Right cardiac atrium (tissue), 5 donors: ENCODE measurements at regions not wholly inside any gene's neighbourhood (a gene's known extent, or its start where the extent isn't known, plus 50 kb on each side); places are given as distances from the start of the nearest gene placed in this dataset.

Experiments
- ATAC-seq, 2 donors: fragments of 200-7000 bp; cut with Tn5 transposase; one replicate each; pipeline versions ENCODE4 v1.8.0 to v1.9.1; 2020; ENCODE audit warnings: moderate library complexity in 2 of 2, mild to moderate bottlenecking in 1 of 2
- DNase-seq, 3 donors: peaks; one replicate each; pipeline ENCODE4 v3.0.0-alpha.2; 2020
- H3K27ac ChIP-seq: one replicate; pipeline ENCODE4 v1.5.1; 2013; ENCODE audit warnings: mild to moderate bottlenecking, low read length, control low read depth, moderate library complexity
- H3K27me3 ChIP-seq: one replicate; pipeline ENCODE4 v1.6.1; 2013; ENCODE audit not compliant: control insufficient read depth, insufficient read depth
- H3K4me1 ChIP-seq: one replicate; pipeline ENCODE4 v1.6.1; 2013; ENCODE audit warnings: low read length; ENCODE audit not compliant: control insufficient read depth, insufficient read depth
- H3K4me3 ChIP-seq: one replicate; pipeline ENCODE4 v1.5.1; 2013; ENCODE audit warnings: low read length, control low read depth
- H3K9me3 ChIP-seq: one replicate; pipeline ENCODE4 v1.6.1; 2013; ENCODE audit warnings: low read length; ENCODE audit not compliant: control insufficient read depth
- WGBS: extraction: QIAGEN DNeasy Blood & Tissue Kit; methylation state at CpG from one replicate; pipeline ENCODE4 v1.1.7; 2013; 5-methylcytosine and 5-hydroxymethylcytosine counted together
- intact Hi-C, 4 donors: fragments of 100-400 bp; cut with DNase I; formaldehyde crosslinking; loops; one replicate each; pipeline versions ENCODE4 v1.11.0 to v1.14.0; 2022 to 2023
- microRNA-seq, 2 donors: library from miRNA; unstranded; fragments of <30 nt; microRNA quantifications; one replicate each; pipeline ENCODE4 v1.2.0, GENCODE V29; 2020 to 2021
- donor health status: healthy with polysubstance abuse.
- donor health status: DM: no; HTN: yes; CAD: no.
- donor health status: DM: no; HTN: no; CAD: no.
- donor health status: DM: no; HTN: yes; CAD: no; lungs with severe emphysema.
- donor health status: DM: yes; HTN: yes; CAD: no.

DNA sequence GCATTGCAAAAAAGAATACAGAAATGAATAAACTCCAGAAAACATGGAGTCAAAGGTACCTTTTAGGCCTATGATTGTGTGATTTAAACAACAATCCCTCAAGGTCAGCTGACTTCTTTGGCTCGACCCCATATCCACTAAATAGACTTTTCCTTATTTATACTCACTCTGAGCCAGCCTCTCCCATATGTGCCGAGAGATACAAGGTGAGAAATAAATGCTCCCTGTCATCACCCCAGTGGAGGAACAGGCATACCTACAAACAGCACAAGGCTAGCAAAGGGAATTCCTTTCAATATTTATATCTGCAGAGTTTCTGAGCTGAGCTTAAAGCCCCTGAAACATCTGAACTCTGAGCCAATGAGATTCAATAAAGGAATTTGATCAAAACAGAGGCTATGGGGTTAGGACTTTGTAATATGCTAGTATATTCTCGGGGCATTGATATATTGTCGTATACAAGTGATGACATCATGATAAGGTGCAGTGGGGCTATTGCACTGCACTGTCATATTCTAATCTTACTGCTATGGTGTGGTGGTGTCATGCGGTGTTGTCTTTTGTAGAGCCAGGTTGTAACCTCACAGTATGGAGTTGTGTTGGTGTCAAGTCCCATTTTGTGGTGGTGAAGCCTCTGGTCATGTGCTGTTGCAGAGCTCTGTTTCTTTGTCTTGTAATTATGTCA is 56.0 kb upstream of the GALNT18 start:
- intact Hi-C loops = no loop called here
- ATAC-seq (no peak), DNase-seq (no peak)
- Histone ChIP-seq H3K27me3 (no peaks in the 10 kb centered on the region), H3K27ac (no peak overlapping the region), H3K9me3 (no peaks in the 10 kb centered on the region), H3K4me1 (peaks cover 3% of the 10 kb centered on the region), H3K4me3 (no peak overlapping the region)
- 55% methylated on average over 5 of the region's 5 CpGs for WGBS

DNA sequence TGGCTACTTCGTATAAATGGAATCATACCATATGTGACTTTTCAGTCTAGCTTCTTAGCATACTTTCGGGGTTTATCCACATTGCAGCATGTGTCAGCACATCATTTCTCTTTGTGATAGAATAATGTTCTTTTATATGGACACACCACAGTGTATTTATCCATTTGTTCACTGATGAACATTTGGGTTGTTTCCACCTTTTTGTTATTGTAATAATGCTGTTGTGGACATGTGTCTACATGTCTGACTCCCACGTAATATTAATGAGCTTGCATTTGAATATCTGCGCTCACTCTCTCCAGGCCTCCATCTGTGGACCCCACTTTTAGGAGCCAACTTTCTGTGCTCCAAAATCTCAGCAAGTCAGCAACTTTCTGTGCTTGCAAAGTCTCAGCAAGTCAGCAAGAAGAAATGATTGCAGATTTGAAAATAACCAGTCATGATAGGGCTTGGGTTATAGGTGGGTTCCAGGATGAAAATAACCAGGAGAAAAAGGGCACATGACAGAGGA is 53.9 kb upstream of the GALNT18 start:
- H3K27me3 ChIP-seq = no peaks in the 10 kb centered on the region

DNA sequence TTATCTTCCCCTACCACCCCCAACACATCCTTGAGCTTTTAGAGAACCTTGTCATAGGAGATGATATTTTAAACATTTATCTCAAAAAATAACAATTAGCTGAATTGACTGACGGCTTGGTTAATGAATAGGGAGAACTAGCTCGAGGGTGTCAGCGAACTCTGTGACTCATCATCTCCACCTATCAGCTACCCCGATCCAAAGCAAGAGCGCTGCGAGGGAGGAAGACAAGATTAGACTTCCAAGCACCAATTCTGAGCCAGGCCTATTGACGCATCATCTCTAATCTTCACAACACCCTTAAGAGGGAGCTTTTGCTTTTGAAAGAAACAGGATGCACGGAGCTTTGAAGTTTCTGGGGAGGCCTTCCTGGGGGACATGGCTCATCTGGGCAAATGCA is 51.0 kb upstream of the GALNT18 start:
- H3K4me3 ChIP-seq = no peak overlapping the region
- DNase-seq (no peak), ATAC-seq (peak in 1 of 2 donors; percentile 58)
- H3K4me1 ChIP-seq = peaks cover 2% of the 10 kb centered on the region
- WGBS = 56% methylated on average over 8 of the region's 8 CpGs
- intact Hi-C loops = no loop called here
- no peaks in the 10 kb centered on the region for H3K27me3 ChIP-seq
- H3K27ac ChIP-seq = no peak overlapping the region
- H3K9me3 ChIP-seq = no peaks in the 10 kb centered on the region

More for the DNA sequence above, 53.9 kb upstream of the GALNT18 start:
- no peak overlapping the region for H3K27ac ChIP-seq
- H3K4me1 ChIP-seq = peaks cover 3% of the 10 kb centered on the region
- intact Hi-C loops = no loop called here
- 72% methylated on average over 4 of the region's 4 CpGs for WGBS
- DNase-seq (no peak), ATAC-seq (no peak)
- no peaks in the 10 kb centered on the region for H3K9me3 ChIP-seq
- no peak overlapping the region for H3K4me3 ChIP-seq

DNA sequence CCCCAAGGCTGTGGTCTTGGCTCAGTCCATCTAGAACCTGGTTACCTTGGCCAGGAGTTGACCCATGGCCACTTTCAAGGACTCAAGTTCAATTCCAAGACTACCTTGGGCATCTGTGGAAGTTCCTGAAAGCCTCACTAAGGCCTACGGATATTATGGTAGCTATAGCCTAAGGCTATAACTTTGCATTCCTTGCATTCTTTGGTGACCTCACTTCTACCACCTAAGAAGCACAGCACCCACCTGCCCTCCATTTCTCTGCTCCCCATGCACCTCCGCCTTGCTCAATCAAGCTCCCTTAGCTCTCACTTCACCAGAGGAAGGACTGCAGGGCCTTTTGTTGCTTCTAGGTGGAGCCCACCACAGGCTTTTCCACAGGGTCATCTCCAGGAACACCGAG is 50.3 kb upstream of the GALNT18 start:
- ATAC-seq (no peak), DNase-seq (no peak)
- intact Hi-C loops = no loop called here
- Histone ChIP-seq H3K9me3 (no peaks in the 10 kb centered on the region), H3K27me3 (no peaks in the 10 kb centered on the region), H3K27ac (no peak overlapping the region), H3K4me3 (no peak overlapping the region), H3K4me1 (peaks cover 2% of the 10 kb centered on the region)
- WGBS = 93% methylated on average over 3 of the region's 3 CpGs

Small RNA genes in the stretch of these regions (microRNA-seq; reads per million reads assigned to microRNA genes)
- gene MIR8070 = 0 reads per million in 2 donors
